ENCODE measurements at regions not wholly inside any gene's neighbourhood (a gene's known extent, or its start where the extent isn't known, plus 50 kb on each side); places are given as distances from the start of the nearest gene placed in this dataset.
"Not testable (repeated sequence)": the region's sequence is repeated elsewhere in the genome, so short reads cannot be mapped to it uniquely, and the experiment has no call there.

GRCh38 chr5:174792265-174792664 is 67.9 kb downstream of the MSX2 start:
- H4K20me1 ChIP-seq (ENCODE audit: insufficient read depth, low read length); H4K91ac ChIP-seq (ENCODE audit: insufficient read depth, low read depth, low read length); H2BK120ac ChIP-seq (ENCODE audit: low read depth, low read length); H3K4me1 ChIP-seq (ENCODE audit: control insufficient read depth, insufficient read depth, low read length); H3K4me3 ChIP-seq (ENCODE audit: insufficient read depth, low read depth, low read length); H2BK20ac ChIP-seq (ENCODE audit: low read depth, low read length); H3K79me1 ChIP-seq (ENCODE audit: low read depth in 1 of 2, low read length in 2 of 2); H3K27me3 ChIP-seq (ENCODE audit: control insufficient read depth, insufficient read depth, low read length); H3K18ac ChIP-seq (ENCODE audit: low read depth, low read length); H3K14ac ChIP-seq (replicated peaks; ENCODE audit: low read depth, low read length); H3K23ac ChIP-seq (ENCODE audit: low read depth, low read length); ATAC-seq (ENCODE audit: low read depth); H4K8ac ChIP-seq (ENCODE audit: low read depth in 2 of 2, low read length in 2 of 2); H3K9me3 ChIP-seq (ENCODE audit: control insufficient read depth, insufficient read depth, low read length); POLR2A ChIA-PET (ENCODE audit: unreplicated experiment); H2AFZ ChIP-seq (replicated peaks; ENCODE audit: low read length, poor library complexity); H2BK15ac ChIP-seq (ENCODE audit: low read depth, low read length); in situ Hi-C loops (cut with MboI; ENCODE audit: low sequenced_read_pairs); H3K9me1 ChIP-seq (ENCODE audit: insufficient read depth, low read length); dilution Hi-C loops (cut with HindIII; ENCODE audit: low sequenced_read_pairs, unreplicated experiment); H3K4me2 ChIP-seq (ENCODE audit: low read depth, low read length); H3K27ac ChIP-seq (ENCODE audit: insufficient read depth, low read length); H4K5ac ChIP-seq (ENCODE audit: low read depth, low read length); BruUV-seq (replicated peaks); H3K4ac ChIP-seq (ENCODE audit: low read depth, low read length); H2AK9ac ChIP-seq (replicated peaks; ENCODE audit: low read depth, low read length, poor library complexity); H3K9ac ChIP-seq (ENCODE audit: low read depth, low read length); DNase-seq; H2AK5ac ChIP-seq (ENCODE audit: low read depth, low read length); H3K56ac ChIP-seq (ENCODE audit: extremely low read depth, insufficient read depth, low read length); H2BK5ac ChIP-seq (ENCODE audit: low read depth, low read length, poor library complexity, severe bottlenecking); H3K36me3 ChIP-seq (ENCODE audit: control insufficient read depth, insufficient read depth, low read length): not testable (repeated sequence)
- CTCF ChIA-PET, result interaction anchor here (0.8 to 3.4 kb wide), 2 partner anchors 14 to 373 kb away, joined by 4 to 24 read pairs; no protein-coding TSS in a partner anchor
- intact Hi-C loops (cut with micrococcal nuclease), result loop anchor here (2.0 to 10.0 kb wide), 4 partner anchors 55 to 260 kb away; partner anchors contain the start of gene MSX2
- WGBS, 2 experiments (ENCODE audit: extremely low coverage in 2 of 2, insufficient read length in 1 of 2), result no CpG with 5 or more reads among the region's 1 CpG
